Bronchial epithelial cell (primary cell): ENCODE measurements at regions not wholly inside any gene's neighbourhood (a gene's known extent, or its start where the extent isn't known, plus 50 kb on each side); places are given as distances from the start of the nearest gene placed in this dataset.

Experiments used
- DNase-seq: peaks from one replicate; pipeline ENCODE4 v3.0.0-alpha.2; 2010; ENCODE audit warnings: low read depth
- FAIRE-seq: peaks from 2 replicates; lab custom pipeline; 2011; peaks lifted over from hg19 to GRCh38; lab: Jason Lieb, UNC
- H3K27me3 ChIP-seq: 2 replicates; pipeline ENCODE4 v1.5.1; 2011; ENCODE audit warnings: low read length; ENCODE audit not compliant: control insufficient read depth, insufficient read depth
- H3K36me3 ChIP-seq: 2 replicates; pipeline ENCODE4 v1.5.1; 2011; ENCODE audit warnings: low read length; ENCODE audit not compliant: control insufficient read depth, insufficient read depth
- H3K4me3 ChIP-seq: 2 replicates; pipeline ENCODE4 v1.5.1; 2011; ENCODE audit warnings: mild to moderate bottlenecking, low read depth, low read length, control low read depth
- CTCF ChIP-seq: IDR thresholded peaks from 2 replicates; pipeline ENCODE4 v1.5.1; 2011; ENCODE audit warnings: mild to moderate bottlenecking, moderate library complexity, low read length, control low read depth, inconsistent platforms; ENCODE audit not compliant: insufficient read depth, severe bottlenecking

DNA sequence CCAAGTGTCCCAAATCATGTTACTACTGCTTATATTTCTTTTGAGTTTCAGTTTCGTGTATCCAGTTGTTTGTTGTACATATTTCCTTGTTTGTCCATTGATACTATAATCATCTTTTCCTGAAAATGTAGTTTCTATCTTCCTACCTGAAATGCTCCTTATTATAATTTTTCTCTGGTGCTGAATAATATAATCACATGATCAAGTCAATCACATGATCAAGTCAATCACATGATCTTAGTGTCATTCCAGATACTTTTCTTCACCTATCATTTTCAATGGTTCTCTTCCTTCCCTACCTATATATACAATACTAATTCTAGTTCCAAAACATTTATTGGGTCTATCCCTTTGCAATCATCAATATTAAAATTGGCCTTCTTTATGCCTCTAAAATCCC, 2058.8 kb downstream of the PCDH7 start:
- TF ChIP-seq CTCF: no peak
- no peak for FAIRE-seq
- no peak overlapping the region for H3K4me3 ChIP-seq

DNA sequence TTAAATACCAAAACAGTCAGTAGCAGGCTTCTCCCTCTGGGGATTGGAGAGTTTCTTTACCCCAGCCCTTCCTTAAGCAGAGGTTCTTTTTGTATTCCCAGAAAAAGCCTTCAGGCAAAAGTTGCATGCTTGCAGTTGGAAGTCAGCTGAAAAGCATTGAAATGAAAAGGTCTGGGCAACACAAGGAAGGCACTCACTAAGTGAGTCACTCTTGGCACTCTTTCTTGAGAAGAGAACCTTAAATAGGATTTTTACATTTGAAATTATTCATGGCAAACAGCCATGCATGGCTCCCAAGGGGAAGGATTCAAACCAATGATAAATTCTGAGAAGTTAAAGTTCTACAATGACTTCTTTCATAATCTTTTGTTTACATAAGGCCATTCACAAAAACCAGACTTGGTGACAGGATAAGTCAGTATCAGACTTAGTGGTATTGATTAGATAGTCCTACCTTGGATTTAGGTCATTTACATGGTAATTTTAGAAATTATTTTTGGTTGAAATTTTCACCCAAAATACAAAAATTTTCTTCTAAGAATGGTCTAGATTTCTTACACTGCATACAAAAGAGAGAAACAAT, 2068.9 kb downstream of the PCDH7 start:
- FAIRE-seq: no peak
- Histone ChIP-seq H3K27me3 (no peaks in the 10 kb centered on the region), H3K4me3 (no peak overlapping the region), H3K36me3 (no peaks in the 10 kb centered on the region)
- no peak for TF ChIP-seq CTCF
- peak; percentile 88 for DNase-seq

More for the DNA sequence above, 2058.8 kb downstream of the PCDH7 start:
- no peaks in the 10 kb centered on the region for H3K36me3 ChIP-seq
- H3K27me3 ChIP-seq: no peaks in the 10 kb centered on the region
- DNase-seq: no peak

DNA sequence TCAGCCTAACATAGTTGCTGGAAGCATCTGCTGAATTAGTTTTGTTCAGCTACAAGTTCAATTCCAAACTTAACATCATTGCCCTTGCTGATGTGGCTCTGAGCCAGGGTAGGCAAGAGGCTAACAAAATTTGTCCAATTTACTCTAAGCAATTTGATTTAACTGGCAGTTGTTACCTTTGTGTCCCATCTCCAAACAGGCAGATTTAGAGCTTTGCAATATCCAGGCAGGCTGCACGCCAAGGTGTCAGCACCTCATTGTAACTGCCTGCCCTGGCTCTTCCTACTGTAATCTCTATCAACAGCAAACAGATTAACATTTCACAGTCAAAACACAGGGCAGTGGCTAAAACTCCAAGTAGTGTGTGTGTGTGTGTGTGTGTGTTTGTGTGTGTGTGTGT, 2070.6 kb downstream of the PCDH7 start:
- Histone ChIP-seq H3K27me3 (no peaks in the 10 kb centered on the region), H3K36me3 (no peaks in the 10 kb centered on the region), H3K4me3 (no peak overlapping the region)
- no peak for DNase-seq
- no peak for FAIRE-seq
- no peak for TF ChIP-seq CTCF

GRCh38 chr4:32798471-32799159, 2078.4 kb downstream of the PCDH7 start:
- FAIRE-seq: no peak
- H3K27me3 ChIP-seq: no peaks in the 10 kb centered on the region
- DNase-seq: no peak
- no peak overlapping the region for H3K4me3 ChIP-seq
- no peak for TF ChIP-seq CTCF
- no peaks in the 10 kb centered on the region for H3K36me3 ChIP-seq

GRCh38 chr4:32824336-32824735, 2104.2 kb downstream of the PCDH7 start:
- DNase-seq (peak; percentile 54), FAIRE-seq (no peak)
- H3K36me3 ChIP-seq: no peaks in the 10 kb centered on the region
- no peaks in the 10 kb centered on the region for H3K27me3 ChIP-seq
- no peak for TF ChIP-seq CTCF
- H3K4me3 ChIP-seq: no peak overlapping the region
